ENCODE measurements at regions not wholly inside any gene's neighbourhood (a gene's known extent, or its start where the extent isn't known, plus 50 kb on each side); places are given as distances from the start of the nearest gene placed in this dataset.

DNA sequence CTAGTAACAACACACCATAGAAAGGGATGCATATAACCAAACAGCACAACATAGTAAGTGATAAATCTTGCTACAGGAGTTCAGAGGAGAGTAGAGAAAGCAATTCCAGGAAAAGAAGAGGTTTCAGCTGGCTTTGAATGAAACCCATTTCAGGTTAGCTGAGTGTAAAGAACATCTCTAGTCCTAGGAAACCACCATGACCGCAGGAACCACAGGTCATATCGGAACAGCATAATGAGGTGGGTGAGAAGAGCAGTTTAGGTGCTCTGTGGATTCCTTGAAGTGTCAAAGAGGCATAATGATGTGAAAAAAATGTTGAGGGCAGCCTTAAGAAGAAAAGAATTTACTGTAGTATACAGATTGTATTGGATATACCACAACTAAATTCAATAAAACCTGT, 507.5 kb downstream of the MTRR start:
- TF ChIP-seq, protein P1, sequence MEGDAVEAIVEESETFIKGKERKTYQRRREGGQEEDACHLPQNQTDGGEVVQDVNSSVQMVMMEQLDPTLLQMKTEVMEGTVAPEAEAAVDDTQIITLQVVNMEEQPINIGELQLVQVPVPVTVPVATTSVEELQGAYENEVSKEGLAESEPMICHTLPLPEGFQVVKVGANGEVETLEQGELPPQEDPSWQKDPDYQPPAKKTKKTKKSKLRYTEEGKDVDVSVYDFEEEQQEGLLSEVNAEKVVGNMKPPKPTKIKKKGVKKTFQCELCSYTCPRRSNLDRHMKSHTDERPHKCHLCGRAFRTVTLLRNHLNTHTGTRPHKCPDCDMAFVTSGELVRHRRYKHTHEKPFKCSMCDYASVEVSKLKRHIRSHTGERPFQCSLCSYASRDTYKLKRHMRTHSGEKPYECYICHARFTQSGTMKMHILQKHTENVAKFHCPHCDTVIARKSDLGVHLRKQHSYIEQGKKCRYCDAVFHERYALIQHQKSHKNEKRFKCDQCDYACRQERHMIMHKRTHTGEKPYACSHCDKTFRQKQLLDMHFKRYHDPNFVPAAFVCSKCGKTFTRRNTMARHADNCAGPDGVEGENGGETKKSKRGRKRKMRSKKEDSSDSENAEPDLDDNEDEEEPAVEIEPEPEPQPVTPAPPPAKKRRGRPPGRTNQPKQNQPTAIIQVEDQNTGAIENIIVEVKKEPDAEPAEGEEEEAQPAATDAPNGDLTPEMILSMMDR (conservative IDR thresholded peaks at IDR 0.05): no peak
- TF ChIP-seq ZFX (IDR thresholded peaks at IDR 0.05): no peak

Measured in C4-2B (cell line).